Suprapubic skin (tissue), 4 donors: ENCODE measurements at regions not wholly inside any gene's neighbourhood (a gene's known extent, or its start where the extent isn't known, plus 50 kb on each side); places are given as distances from the start of the nearest gene placed in this dataset.
"Not testable (repeated sequence)": the region's sequence is repeated elsewhere in the genome, so short reads cannot be mapped to it uniquely, and the experiment has no call there.

Source experiments
- DNase-seq, 2 donors: peaks; one replicate each; pipeline ENCODE4 v3.0.0-alpha.2; 2019; ENCODE audit warnings: low spot score in 2 of 2
- H3K27ac ChIP-seq: fragments of 200-600 bp; sonication (generic); one replicate; pipeline ENCODE4 v1.5.1; 2019
- H3K27me3 ChIP-seq: fragments of 200-600 bp; sonication (generic); one replicate; pipeline ENCODE4 v1.5.1; 2019
- H3K36me3 ChIP-seq: fragments of 200-600 bp; sonication (generic); one replicate; pipeline ENCODE4 v1.5.1; 2019
- H3K4me1 ChIP-seq: fragments of 200-600 bp; sonication (generic); one replicate; pipeline ENCODE4 v1.5.1; 2019
- H3K4me3 ChIP-seq: fragments of 200-600 bp; sonication (generic); one replicate; pipeline ENCODE4 v1.5.1; 2019; ENCODE audit warnings: mild to moderate bottlenecking
- H3K9me3 ChIP-seq: fragments of 200-600 bp; sonication (generic); one replicate; pipeline ENCODE4 v1.5.1; 2019
- CTCF ChIP-seq, 2 donors: fragments of 200-600 bp in 1 of 2; fragments of 450-650 bp in 1 of 2; sonication (generic) in 1 of 2; IDR thresholded peaks; one replicate each; pipeline ENCODE4 v1.5.1; 2016 to 2019; ENCODE audit warnings: antibody characterized with exemption in 2 of 2, mild to moderate bottlenecking in 1 of 2, moderate library complexity in 1 of 2
- EP300 ChIP-seq: sonication (generic); formaldehyde crosslinking; IDR thresholded peaks from one replicate; pipeline ENCODE4 v1.6.1; 2017; ENCODE audit warnings: antibody characterized with exemption
- POLR2A ChIP-seq, 2 donors: fragments of 450-650 bp; IDR thresholded peaks; one replicate each; pipeline ENCODE4 v1.6.1; 2017; ENCODE audit warnings: antibody characterized with exemption in 2 of 2, mild to moderate bottlenecking in 2 of 2, moderate library complexity in 2 of 2
- POLR2AphosphoS5 ChIP-seq, 3 donors: sonication (generic); formaldehyde crosslinking; IDR thresholded peaks; one replicate each; pipeline ENCODE4 v1.6.1; 2017; ENCODE audit warnings: antibody characterized with exemption in 3 of 3
- WGBS: methylation state at CpG from one replicate; pipeline ENCODE4 v1.1.5; 2018; 5-methylcytosine and 5-hydroxymethylcytosine counted together

DNA sequence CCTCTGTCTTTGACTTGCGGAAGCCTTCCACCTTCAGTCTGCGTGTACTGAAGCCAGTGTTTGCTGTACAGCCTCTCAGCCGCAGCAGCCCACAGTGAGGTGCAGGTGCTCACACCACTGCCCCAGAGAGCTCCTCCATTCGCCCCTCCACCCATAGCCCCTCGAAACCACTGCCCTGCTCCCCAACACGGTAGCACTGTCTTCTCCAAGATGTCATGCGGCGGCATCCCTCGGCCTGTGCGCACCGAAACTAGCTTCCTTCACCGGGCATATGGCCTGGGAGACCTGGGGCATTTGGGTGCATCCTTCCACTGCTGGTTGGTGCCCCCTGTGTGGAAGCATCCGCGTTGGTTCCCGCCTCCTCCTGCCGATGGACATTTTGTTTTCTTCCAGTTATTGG, 86.8 kb upstream of the LPCAT1 start:
- not testable (repeated sequence) for H3K27ac ChIP-seq, DNase-seq, H3K4me3 ChIP-seq, H3K4me1 ChIP-seq, H3K9me3 ChIP-seq, H3K36me3 ChIP-seq, H3K27me3 ChIP-seq
- 96% methylated on average over 16 of the region's 16 CpGs for WGBS

GRCh38 chr5:1609111-1609510, 85.4 kb upstream of the LPCAT1 start:
- not testable (repeated sequence) for H3K4me1 ChIP-seq, H3K27ac ChIP-seq, H3K36me3 ChIP-seq, H3K9me3 ChIP-seq, DNase-seq, H3K27me3 ChIP-seq, H3K4me3 ChIP-seq
- WGBS = 98% methylated on average over 8 of the region's 8 CpGs

DNA sequence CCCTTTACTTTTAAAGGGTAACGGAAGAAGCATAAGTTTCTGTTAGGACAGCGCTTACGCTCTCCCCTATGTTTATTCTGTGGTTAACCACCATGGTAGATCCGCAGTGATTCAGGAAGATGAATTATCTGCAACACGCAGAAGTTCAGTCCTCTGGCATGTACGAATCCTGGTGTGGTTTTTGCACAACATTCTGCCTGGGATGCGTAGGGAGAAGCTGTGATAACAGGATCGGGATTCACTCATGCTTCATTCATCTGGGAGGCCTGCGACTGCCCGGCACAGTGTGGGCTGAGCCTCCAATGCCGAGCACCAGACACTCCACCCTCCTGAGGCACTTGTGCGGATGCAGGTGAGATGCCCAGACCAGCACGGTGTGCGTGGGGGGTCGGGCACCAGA, 84.6 kb upstream of the LPCAT1 start:
- not testable (repeated sequence) for H3K27me3 ChIP-seq, DNase-seq, H3K27ac ChIP-seq, H3K9me3 ChIP-seq, H3K4me3 ChIP-seq, H3K4me1 ChIP-seq, H3K36me3 ChIP-seq
- WGBS = 87% methylated on average over 11 of the region's 15 CpGs

DNA sequence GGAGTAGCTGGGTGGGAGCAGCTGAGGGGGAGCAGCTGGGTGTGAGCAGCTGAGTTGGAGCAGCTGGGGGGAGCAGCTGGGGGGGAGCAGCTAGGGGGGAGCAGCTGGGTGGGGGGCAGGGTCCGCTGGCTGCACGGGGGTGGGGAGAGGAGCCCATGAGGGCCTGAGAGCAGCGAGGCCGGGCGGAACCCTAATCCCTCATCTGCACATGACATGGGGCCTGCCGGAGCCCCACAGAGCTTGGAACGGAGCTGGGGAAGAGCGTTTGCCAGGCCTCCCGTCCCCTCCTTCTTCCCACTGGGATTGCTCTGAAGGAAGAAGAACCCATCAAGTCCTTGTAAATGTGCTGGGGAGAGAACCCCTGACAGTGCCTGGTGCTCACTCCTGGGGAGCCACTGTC, 83.2 kb upstream of the LPCAT1 start:
- not testable (repeated sequence) for H3K27ac ChIP-seq, H3K36me3 ChIP-seq, H3K4me3 ChIP-seq, H3K9me3 ChIP-seq, H3K4me1 ChIP-seq, DNase-seq, H3K27me3 ChIP-seq
- WGBS = 82% methylated on average over 5 of the region's 9 CpGs

DNA sequence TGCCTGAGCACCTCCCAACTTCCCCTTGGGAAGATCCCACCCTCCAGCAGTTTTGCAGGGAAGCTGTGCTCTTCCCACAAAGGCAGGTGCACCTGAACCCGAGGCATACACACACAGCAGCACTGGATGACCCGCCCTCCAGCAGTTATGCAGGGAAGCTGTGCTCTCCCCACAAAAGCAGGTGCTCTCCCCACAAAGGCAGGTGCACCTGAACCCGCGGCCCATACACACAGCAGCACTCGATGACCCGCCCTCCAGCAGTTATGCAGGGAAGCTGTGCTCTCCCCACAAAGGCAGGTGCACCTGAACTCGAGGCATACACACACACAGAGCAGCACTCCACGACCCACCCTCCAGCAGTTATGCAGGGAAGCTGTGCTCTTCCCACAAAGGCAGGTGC, 80.2 kb upstream of the LPCAT1 start:
- not testable (repeated sequence) for H3K9me3 ChIP-seq, H3K27ac ChIP-seq, H3K4me3 ChIP-seq, H3K27me3 ChIP-seq, H3K36me3 ChIP-seq, DNase-seq, H3K4me1 ChIP-seq
- 85% methylated on average over 8 of the region's 8 CpGs for WGBS

- not testable (repeated sequence) for DNase-seq, H3K9me3 ChIP-seq, H3K4me1 ChIP-seq, H3K27ac ChIP-seq, H3K4me3 ChIP-seq, H3K27me3 ChIP-seq, H3K36me3 ChIP-seq
- WGBS = 55% methylated on average over 8 of the region's 9 CpGs
These were observed 77.8 kb upstream of the LPCAT1 start for GRCh38 chr5:1601565-1601964.

DNA sequence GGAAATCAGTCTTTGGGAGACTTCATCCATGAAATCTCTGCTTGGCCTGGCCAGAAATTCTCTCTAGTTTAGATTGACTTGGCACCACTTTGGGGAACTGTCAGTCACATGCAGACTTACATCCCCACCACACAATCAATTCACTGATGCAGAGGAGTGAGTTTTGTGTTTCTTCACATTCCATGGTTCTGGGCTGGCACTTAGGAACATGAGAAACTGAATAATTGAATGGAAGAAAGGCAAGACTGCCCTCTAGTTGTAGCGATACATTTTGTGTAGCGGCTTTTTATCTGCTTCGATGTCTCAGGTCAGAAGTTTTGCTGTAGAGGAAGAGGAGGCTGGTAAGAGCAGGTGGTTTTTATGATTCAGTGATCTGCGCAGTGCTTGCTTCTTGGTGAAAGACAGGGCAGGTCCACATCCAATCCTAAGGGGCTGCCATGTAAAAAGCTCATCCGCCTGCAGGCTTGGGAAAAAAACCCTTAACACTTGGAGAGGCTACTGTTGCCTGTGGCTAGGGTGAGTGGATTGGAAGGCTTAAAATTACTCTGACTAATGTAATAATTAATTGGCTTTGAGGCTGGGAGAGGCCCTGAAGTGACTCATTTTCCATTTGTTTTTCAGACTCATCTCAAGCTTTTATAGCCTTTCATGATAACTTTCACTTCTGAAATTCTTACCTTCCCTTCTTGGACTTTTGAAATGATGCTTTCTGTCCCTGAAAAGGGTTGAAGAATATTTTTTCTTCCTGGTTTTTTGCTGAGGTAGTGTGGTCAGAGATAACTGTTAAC, 75.4 kb upstream of the LPCAT1 start:
- WGBS = 62% methylated on average over 5 of the region's 5 CpGs
- not testable (repeated sequence) for H3K36me3 ChIP-seq, DNase-seq, H3K27me3 ChIP-seq, H3K9me3 ChIP-seq, H3K4me1 ChIP-seq, H3K4me3 ChIP-seq, H3K27ac ChIP-seq

- not testable (repeated sequence) for H3K9me3 ChIP-seq, H3K27me3 ChIP-seq, DNase-seq, H3K27ac ChIP-seq, H3K36me3 ChIP-seq, H3K4me3 ChIP-seq
- peaks cover 11% of the 10 kb centered on the region for H3K4me1 ChIP-seq
- WGBS = 86% methylated on average over 3 of the region's 3 CpGs
These were observed 73.3 kb upstream of the LPCAT1 start for GRCh38 chr5:1597093-1597473.

DNA sequence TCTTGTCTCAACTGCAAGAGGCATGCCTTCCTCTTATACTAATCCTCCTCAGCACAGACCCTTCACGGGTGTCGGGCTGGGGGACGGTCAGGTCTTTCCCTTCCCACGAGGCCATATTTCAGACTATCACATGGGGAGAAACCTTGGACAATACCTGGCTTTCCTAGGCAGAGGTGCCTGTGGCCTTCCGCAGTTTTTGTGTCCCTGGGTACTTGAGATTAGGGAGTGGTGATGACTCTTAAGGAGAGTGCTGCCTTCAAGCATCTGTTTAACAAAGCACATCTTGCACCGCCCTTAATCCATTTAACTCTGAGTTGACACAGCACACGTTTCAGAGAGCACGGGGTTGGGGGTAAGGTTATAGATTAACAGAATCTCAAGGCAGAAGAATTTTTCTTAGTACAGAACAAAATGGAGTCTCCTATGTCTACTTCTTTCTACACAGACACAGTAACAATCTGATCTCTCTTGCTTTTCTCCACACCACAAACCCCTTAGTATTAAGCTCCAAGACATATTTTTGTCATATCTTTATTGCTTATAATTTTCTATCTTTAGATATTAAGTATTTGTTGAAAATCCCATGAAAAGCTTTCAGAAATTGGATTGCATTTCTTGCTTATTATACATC, 72.8 kb upstream of the LPCAT1 start:
- WGBS = 80% methylated on average over 4 of the region's 8 CpGs
- H3K36me3 ChIP-seq, DNase-seq, H3K4me3 ChIP-seq, H3K9me3 ChIP-seq, H3K27ac ChIP-seq, H3K27me3 ChIP-seq: not testable (repeated sequence)
- H3K4me1 ChIP-seq = peaks cover 11% of the 10 kb centered on the region

GRCh38 chr5:1594357-1595106, 70.8 kb upstream of the LPCAT1 start:
- Histone ChIP-seq H3K4me3 (peak overlapping the region; percentile 55), H3K9me3 (no peaks in the 10 kb centered on the region), H3K27ac (peak overlapping the region; percentile 38), H3K4me1 (peaks cover 11% of the 10 kb centered on the region), H3K27me3 (no peaks in the 10 kb centered on the region), H3K36me3 (peaks cover 5% of the 10 kb centered on the region)
- 18% methylated on average over 45 of the region's 78 CpGs for WGBS
- TF ChIP-seq EP300 = no peak
- no peak for TF ChIP-seq POLR2AphosphoS5 (IDR thresholded peaks at IDR 0.05)
- no peak for TF ChIP-seq CTCF (IDR thresholded peaks at IDR 0.05)
- TF ChIP-seq POLR2A (IDR thresholded peaks at IDR 0.05) = no peak
- DNase-seq = peak in 1 of 2 donors; percentile 72
